H1 (cell line): ENCODE measurements at regions not wholly inside any gene's neighbourhood (a gene's known extent, or its start where the extent isn't known, plus 50 kb on each side); places are given as distances from the start of the nearest gene placed in this dataset.

ENCODE experiments used
- CTCF ChIA-PET: fragments of 300-600 bp; sonication (Branson Sonifier 250); formaldehyde crosslinking; loops from one replicate; lab custom pipeline; 2021; ENCODE audit not compliant: partially characterized antibody; lab: Charles Lee
- POLR2A ChIA-PET: fragments of 300-600 bp; sonication (Branson Sonifier 250); formaldehyde crosslinking; loops from one replicate; lab custom pipeline; 2021; ENCODE audit warnings: inconsistent platforms; ENCODE audit not compliant: partially characterized antibody; lab: Charles Lee
- DNase-seq, 2 experiments: peaks; one replicate each; pipeline versions ENCODE4 v3.0.0 to v3.0.0-alpha.2; 2010 to 2022; ENCODE audit warnings: low spot score in 2 of 2, low read depth in 1 of 2, mixed read lengths in 1 of 2
- FAIRE-seq: peaks from 2 replicates; lab custom pipeline; 2011; peaks lifted over from hg19 to GRCh38; lab: Jason Lieb, UNC
- H2AFZ ChIP-seq: 2 replicates; pipeline ENCODE4 v1.8.1; 2012; ENCODE audit warnings: low read length, inconsistent platforms
- H2AK5ac ChIP-seq: 2 replicates; pipeline ENCODE4 v1.6.1; 2013; ENCODE audit warnings: low read depth, low read length
- H2BK120ac ChIP-seq: replicated peaks from 2 replicates; pipeline ENCODE3; 2013; ENCODE audit warnings: low read depth, low read length, inconsistent platforms
- H2BK12ac ChIP-seq: 2 replicates; pipeline ENCODE4 v1.6.1; 2013; ENCODE audit warnings: low read depth, low read length
- H2BK15ac ChIP-seq: 2 replicates; pipeline ENCODE4 v1.6.1; 2013; ENCODE audit warnings: low read length
- H2BK20ac ChIP-seq: 2 replicates; pipeline ENCODE4 v1.6.1; 2013; ENCODE audit warnings: low read length
- H2BK5ac ChIP-seq: 2 replicates; pipeline ENCODE4 v1.6.1; 2013; ENCODE audit warnings: low read depth, low read length
- H3K14ac ChIP-seq: 2 replicates; pipeline ENCODE4 v1.6.1; 2013; ENCODE audit warnings: inconsistent platforms; ENCODE audit not compliant: insufficient read length
- H3K18ac ChIP-seq: 2 replicates; pipeline ENCODE4 v1.6.1; 2013; ENCODE audit warnings: low read length; ENCODE audit errors: extremely low read depth
- H3K23ac ChIP-seq: 2 replicates; pipeline ENCODE4 v1.6.1; 2013; ENCODE audit warnings: inconsistent platforms; ENCODE audit not compliant: insufficient read length
- H3K23me2 ChIP-seq: 2 replicates; pipeline ENCODE4 v1.6.1; 2013; ENCODE audit warnings: low read depth, low read length
- H3K27ac ChIP-seq: 2 replicates; pipeline ENCODE4 v1.6.1; 2011; ENCODE audit warnings: low read depth, low read length, inconsistent platforms
- H3K27me3 ChIP-seq, 4 experiments: replicated peaks in 1 of 4; 1 replicate in 1 of 4; 2 replicates in 3 of 4; pipeline versions ENCODE4 v1.6.1 to v1.8.1; 2011 to 2013; ENCODE audit warnings: low read length in 3 of 4, mild to moderate bottlenecking in 3 of 4, inconsistent platforms in 2 of 4, mixed read lengths in 2 of 4, moderate library complexity in 1 of 4; ENCODE audit not compliant: control insufficient read depth in 3 of 4, insufficient read depth in 3 of 4; ENCODE audit errors: extremely low read depth in 1 of 4
- H3K36me3 ChIP-seq, 4 experiments: 2 replicates each; pipeline versions ENCODE4 v1.6.1 to v1.8.1; 2011 to 2013; ENCODE audit warnings: mild to moderate bottlenecking in 4 of 4, low read length in 3 of 4, moderate library complexity in 2 of 4, control low read depth in 1 of 4, inconsistent platforms in 1 of 4; ENCODE audit not compliant: insufficient read depth in 4 of 4, control insufficient read depth in 2 of 4
- H3K4ac ChIP-seq: replicated peaks from 2 replicates; pipeline ENCODE3; 2013; ENCODE audit warnings: low read length, low read depth, mixed read lengths, inconsistent platforms; ENCODE audit not compliant: insufficient read length
- H3K4me1 ChIP-seq, 4 experiments: replicated peaks in 1 of 4; 1 replicate in 1 of 4; 2 replicates in 3 of 4; pipeline versions ENCODE4 v1.6.1 to v1.8.1; 2011 to 2013; ENCODE audit warnings: low read length in 3 of 4, inconsistent platforms in 2 of 4, mixed read lengths in 1 of 4; ENCODE audit not compliant: insufficient read depth in 4 of 4, control insufficient read depth in 3 of 4
- H3K4me2 ChIP-seq, 2 experiments: 2 replicates each; pipeline versions ENCODE4 v1.6.1 to v1.8.1; 2011 to 2013; ENCODE audit warnings: low read depth in 2 of 2, low read length in 2 of 2, control low read depth in 1 of 2, inconsistent platforms in 1 of 2, mild to moderate bottlenecking in 1 of 2; ENCODE audit not compliant: insufficient read depth in 1 of 2
- H3K4me3 ChIP-seq, 4 experiments: fragments of 200-600, 300-600 bp in 1 of 4; sonication (generic), shearing (Covaris generic), sonication (Bioruptor Twin) in 1 of 4; 2 replicates each; pipeline versions ENCODE4 v1.5.1 to v1.8.1; 2011 to 2016; ENCODE audit warnings: low read length in 4 of 4, low read depth in 3 of 4, control low read depth in 2 of 4, inconsistent platforms in 2 of 4, mild to moderate bottlenecking in 2 of 4, mixed read lengths in 1 of 4, moderate library complexity in 1 of 4; ENCODE audit not compliant: insufficient read depth in 2 of 4; ENCODE audit errors: extremely low read depth in 1 of 4
- H3K56ac ChIP-seq: replicated peaks from 2 replicates; pipeline ENCODE3; 2013; ENCODE audit warnings: low read depth, mild to moderate bottlenecking, mixed read lengths, low read length, inconsistent platforms; ENCODE audit not compliant: insufficient read length
- H3K79me1 ChIP-seq: 2 replicates; pipeline ENCODE4 v1.6.1; 2013; ENCODE audit warnings: low read depth, low read length, control low read depth
- H3K79me2 ChIP-seq, 2 experiments: 2 replicates each; pipeline versions ENCODE4 v1.6.1 to v1.8.1; 2012 to 2013; ENCODE audit warnings: low read length in 2 of 2, mild to moderate bottlenecking in 2 of 2, inconsistent platforms in 1 of 2; ENCODE audit not compliant: insufficient read depth in 2 of 2, control insufficient read depth in 1 of 2
- H3K9ac ChIP-seq, 4 experiments: replicated peaks in 1 of 4; 1 replicate in 1 of 4; 2 replicates in 3 of 4; pipeline versions ENCODE4 v1.6.1 to v1.8.1; 2011 to 2013; ENCODE audit warnings: low read depth in 3 of 4, low read length in 3 of 4, control low read depth in 2 of 4, mild to moderate bottlenecking in 2 of 4, moderate library complexity in 2 of 4, inconsistent platforms in 1 of 4; ENCODE audit errors: extremely low read depth in 1 of 4
- H3K9me3 ChIP-seq, 2 experiments: 2 replicates each; pipeline versions ENCODE4 v1.6.1 to v1.8.1; 2012 to 2013; ENCODE audit warnings: mild to moderate bottlenecking in 2 of 2, moderate library complexity in 2 of 2, control low read depth in 1 of 2, inconsistent platforms in 1 of 2, low read depth in 1 of 2, low read length in 1 of 2, mixed read lengths in 1 of 2; ENCODE audit not compliant: insufficient read depth in 2 of 2
- H4K20me1 ChIP-seq, 2 experiments: replicated peaks in 1 of 2; 2 replicates each; pipeline versions ENCODE3 to v1.8.1; 2011 to 2013; ENCODE audit warnings: inconsistent platforms in 2 of 2, low read length in 2 of 2, mild to moderate bottlenecking in 1 of 2; ENCODE audit not compliant: insufficient read depth in 2 of 2, control insufficient read depth in 1 of 2
- H4K5ac ChIP-seq: 2 replicates; pipeline ENCODE4 v1.6.1; 2013; ENCODE audit warnings: low read length, low read depth, mixed read lengths, inconsistent platforms; ENCODE audit not compliant: insufficient read length
- H4K8ac ChIP-seq: 2 replicates; pipeline ENCODE4 v1.8.0; 2013; ENCODE audit warnings: mild to moderate bottlenecking, moderate library complexity, low read length, inconsistent platforms; ENCODE audit not compliant: insufficient read depth; ENCODE audit errors: extremely low read depth
- H4K91ac ChIP-seq: replicated peaks from 2 replicates; pipeline ENCODE3; 2013; ENCODE audit warnings: low read length, mixed read lengths, inconsistent platforms; ENCODE audit not compliant: insufficient read length
- BACH1 ChIP-seq: IDR thresholded peaks from 2 replicates; pipeline ENCODE4 v1.6.1; 2012; ENCODE audit warnings: low read length, improper control_type of control experiment
- CREB1 ChIP-seq: IDR thresholded peaks from 2 replicates; pipeline ENCODE4 v1.6.1; 2012; ENCODE audit warnings: inconsistent platforms
- CTBP2 ChIP-seq: IDR thresholded peaks from 2 replicates; pipeline ENCODE4 v1.7.0; 2011; ENCODE audit warnings: borderline replicate concordance, mild to moderate bottlenecking, moderate library complexity, mixed read lengths, low read length; ENCODE audit not compliant: insufficient read depth, insufficient read length
- JUND ChIP-seq: IDR thresholded peaks from 2 replicates; pipeline ENCODE4 v1.6.1; 2011; ENCODE audit warnings: mild to moderate bottlenecking, improper control_type of control experiment, low read length
- POLR2A ChIP-seq, 2 experiments: IDR thresholded peaks; 1 replicate in 1 of 2; 2 replicates in 1 of 2; pipeline ENCODE4 v1.6.1; 2011; ENCODE audit warnings: low read depth in 2 of 2, low read length in 2 of 2, mild to moderate bottlenecking in 2 of 2; ENCODE audit errors: control extremely low read depth in 1 of 2
- RAD21 ChIP-seq, 2 experiments: IDR thresholded peaks in 1 of 2; conservative IDR thresholded peaks in 1 of 2; 2 replicates each; pipeline ENCODE4 v1.6.1; 2011; ENCODE audit warnings: low read depth in 2 of 2, low read length in 2 of 2, improper control_type of control experiment in 1 of 2, inconsistent platforms in 1 of 2, mild to moderate bottlenecking in 1 of 2, moderate library complexity in 1 of 2
- SAP30 ChIP-seq: fragments of 300-600 bp; sonication (generic); IDR thresholded peaks from 2 replicates; pipeline ENCODE4 v1.7.1; 2012; ENCODE audit warnings: low read length, moderate library complexity, mild to moderate bottlenecking, inconsistent platforms; ENCODE audit not compliant: insufficient read depth, insufficient replicate concordance
- SIN3A ChIP-seq, 2 experiments: IDR thresholded peaks in 1 of 2; conservative IDR thresholded peaks in 1 of 2; 2 replicates each; pipeline ENCODE4 v1.6.1; 2011 to 2012; ENCODE audit warnings: low read length in 2 of 2, improper control_type of control experiment in 1 of 2, low read depth in 1 of 2, mild to moderate bottlenecking in 1 of 2
- WGBS, 2 experiments: shearing (Covaris generic) in 1 of 2; methylation state at CpG; one replicate each; pipeline versions ENCODE4 v1.1.6 to v1.1.7; 2013 to 2015; ENCODE audit warnings: low lambda C conversion rate in 2 of 2, mixed read lengths in 2 of 2, inconsistent platforms in 1 of 2, low coverage in 1 of 2, missing lambda C conversion rate in 1 of 2; ENCODE audit not compliant: insufficient replicate concordance in 2 of 2, insufficient coverage in 1 of 2, insufficient read length in 1 of 2; ENCODE audit errors: extremely low coverage in 1 of 2, missing lambda C conversion rate in 1 of 2; 5-methylcytosine and 5-hydroxymethylcytosine counted together
- TF ChIP-seq, protein P1 (sequence below): IDR thresholded peaks from 2 replicates; pipeline ENCODE4 v1.6.1; 2012; ENCODE audit warnings: low read length, inconsistent platforms
- TF ChIP-seq, protein P2 (sequence below): IDR thresholded peaks from 2 replicates; pipeline ENCODE4 v1.6.1; 2012; ENCODE audit warnings: inconsistent platforms
- TF ChIP-seq, protein P3 (sequence below): IDR thresholded peaks from 2 replicates; pipeline ENCODE4 v1.6.1; 2011; ENCODE audit warnings: low read length, improper control_type of control experiment

DNA sequence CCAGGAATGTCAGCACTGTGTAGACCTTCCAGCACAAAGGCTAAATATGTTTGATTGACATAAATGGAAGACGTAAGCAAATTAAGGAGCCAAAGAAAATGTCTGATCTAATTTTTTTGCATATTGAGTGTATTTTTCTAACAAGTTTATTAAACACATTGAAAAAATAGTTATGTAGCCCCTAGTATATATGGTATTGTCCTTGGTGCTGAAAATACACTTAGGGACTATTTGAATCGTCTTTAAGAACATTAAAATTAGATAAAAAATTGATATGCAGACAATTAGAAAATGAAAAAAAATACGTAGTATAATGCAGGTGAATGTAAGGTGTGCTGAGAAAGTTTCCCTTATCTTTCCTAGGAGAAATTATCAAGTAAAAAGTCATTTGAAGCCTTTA is 337.0 kb downstream of the OMA1 start:
- Histone ChIP-seq H2BK12ac (no peak overlapping the region), H3K4me3 (no peak overlapping the region), H3K4me2 (no peak overlapping the region), H2BK20ac (no peak overlapping the region), H2BK120ac (no peak overlapping the region), H3K79me2 (no peaks in the 10 kb centered on the region), H2BK15ac (no peak overlapping the region), H4K91ac (no peak overlapping the region), H3K4me1 (no peaks in the 10 kb centered on the region), H3K9me3 (no peaks in the 10 kb centered on the region), H3K4ac (no peak overlapping the region), H3K23ac (no peak overlapping the region), H4K8ac (no peak overlapping the region), H3K79me1 (no peaks in the 10 kb centered on the region), H3K27ac (no peak overlapping the region), H4K5ac (no peak overlapping the region), H2AK5ac (no peak overlapping the region), H3K9ac (no peak overlapping the region), H3K56ac (no peak overlapping the region), H3K18ac (no peak overlapping the region), H3K23me2 (no peaks in the 10 kb centered on the region), H4K20me1 (no peaks in the 10 kb centered on the region), H3K36me3 (no peaks in the 10 kb centered on the region; a peak in 1 of 8 replicates), H2AFZ (no peak overlapping the region), H2BK5ac (no peak overlapping the region), H3K14ac (no peak overlapping the region), H3K27me3 (peaks cover 0 to 2% (median 0%) of the 10 kb centered on the region in 4 experiments; a peak in 1 of 7 replicates)
- DNase-seq (no peak), FAIRE-seq (no peak)
- ChIA-PET CTCF (interaction anchor here (2.1 kb wide), 1 partner anchor 13 kb away, joined by 6 read pairs; no protein-coding TSS in a partner anchor), POLR2A (no interaction called here)
- 79% methylated on average over 3 of the region's 3 CpGs; no CpG with 5 or more reads in 1 of the 2 experiments for WGBS, 2 experiments
- TF ChIP-seq, protein P1, sequence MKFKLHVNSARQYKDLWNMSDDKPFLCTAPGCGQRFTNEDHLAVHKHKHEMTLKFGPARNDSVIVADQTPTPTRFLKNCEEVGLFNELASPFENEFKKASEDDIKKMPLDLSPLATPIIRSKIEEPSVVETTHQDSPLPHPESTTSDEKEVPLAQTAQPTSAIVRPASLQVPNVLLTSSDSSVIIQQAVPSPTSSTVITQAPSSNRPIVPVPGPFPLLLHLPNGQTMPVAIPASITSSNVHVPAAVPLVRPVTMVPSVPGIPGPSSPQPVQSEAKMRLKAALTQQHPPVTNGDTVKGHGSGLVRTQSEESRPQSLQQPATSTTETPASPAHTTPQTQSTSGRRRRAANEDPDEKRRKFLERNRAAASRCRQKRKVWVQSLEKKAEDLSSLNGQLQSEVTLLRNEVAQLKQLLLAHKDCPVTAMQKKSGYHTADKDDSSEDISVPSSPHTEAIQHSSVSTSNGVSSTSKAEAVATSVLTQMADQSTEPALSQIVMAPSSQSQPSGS: no peak
- TF ChIP-seq RAD21 (IDR thresholded peaks at IDR 0.05 in 1 of 2, conservative IDR thresholded peaks at IDR 0.05 in 1 of 2; ENCODE audit: low read depth in 2 of 2, low read length in 2 of 2) (no peak), JUND (no peak), BACH1 (no peak), CTBP2 (no peak), SAP30 (no peak), SIN3A (conservative IDR thresholded peaks at IDR 0.05 in 1 of 2, IDR thresholded peaks at IDR 0.05 in 1 of 2; ENCODE audit: low read depth in 1 of 2, low read length in 2 of 2) (no peak), POLR2A (IDR thresholded peaks at IDR 0.05; ENCODE audit: control extremely low read depth in 1 of 2, low read depth in 2 of 2, low read length in 2 of 2) (no peak), CREB1 (no peak)
- TF ChIP-seq, protein P2, sequence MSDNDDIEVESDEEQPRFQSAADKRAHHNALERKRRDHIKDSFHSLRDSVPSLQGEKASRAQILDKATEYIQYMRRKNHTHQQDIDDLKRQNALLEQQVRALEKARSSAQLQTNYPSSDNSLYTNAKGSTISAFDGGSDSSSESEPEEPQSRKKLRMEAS: no peak
- TF ChIP-seq, protein P3, sequence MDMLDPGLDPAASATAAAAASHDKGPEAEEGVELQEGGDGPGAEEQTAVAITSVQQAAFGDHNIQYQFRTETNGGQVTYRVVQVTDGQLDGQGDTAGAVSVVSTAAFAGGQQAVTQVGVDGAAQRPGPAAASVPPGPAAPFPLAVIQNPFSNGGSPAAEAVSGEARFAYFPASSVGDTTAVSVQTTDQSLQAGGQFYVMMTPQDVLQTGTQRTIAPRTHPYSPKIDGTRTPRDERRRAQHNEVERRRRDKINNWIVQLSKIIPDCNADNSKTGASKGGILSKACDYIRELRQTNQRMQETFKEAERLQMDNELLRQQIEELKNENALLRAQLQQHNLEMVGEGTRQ: no peak
